Fibroblast of upper back skin (primary cell): ENCODE measurements at regions not wholly inside any gene's neighbourhood (a gene's known extent, or its start where the extent isn't known, plus 50 kb on each side); places are given as distances from the start of the nearest gene placed in this dataset.

Source experiments
- DNase-seq: peaks from one replicate; pipeline ENCODE4 v3.0.0-alpha.2; 2013

GRCh38 chr3:140627756-140628155, 50.1 kb upstream of the TRIM42 start:
- DNase-seq = peak; percentile 45
